T-helper 1 cell (primary cell): ENCODE measurements at regions not wholly inside any gene's neighbourhood (a gene's known extent, or its start where the extent isn't known, plus 50 kb on each side); places are given as distances from the start of the nearest gene placed in this dataset.

Experiments used
- DNase-seq, 5 donors: peaks; one replicate each; pipeline ENCODE4 v3.0.0-alpha.2; 2012 to 2020

GRCh38 chr12:5232826-5233500 lies 189.3 kb downstream of the KCNA5 start:
- no peak for DNase-seq

- DNase-seq: no peak
Measured at GRCh38 chr12:5236022-5236640, 192.5 kb downstream of the KCNA5 start.

- no peak for DNase-seq
Measured at GRCh38 chr12:5242440-5242839, 189.5 kb upstream of the NTF3 start.

- no peak for DNase-seq
Measured at GRCh38 chr12:5243014-5243413, 188.9 kb upstream of the NTF3 start.

- no peak for DNase-seq
Measured at GRCh38 chr12:5244513-5244972, 187.4 kb upstream of the NTF3 start.

GRCh38 chr12:5246196-5246595 lies 185.7 kb upstream of the NTF3 start:
- DNase-seq: no peak

- DNase-seq: no peak
Measured at GRCh38 chr12:5247144-5247543, 184.8 kb upstream of the NTF3 start.

GRCh38 chr12:5248230-5248629 lies 183.7 kb upstream of the NTF3 start:
- no peak for DNase-seq

GRCh38 chr12:5248999-5249526 lies 182.8 kb upstream of the NTF3 start:
- no peak for DNase-seq

GRCh38 chr12:5251092-5251491 lies 180.8 kb upstream of the NTF3 start:
- DNase-seq: no peak

- DNase-seq: no peak
Measured at GRCh38 chr12:5251786-5252185, 180.1 kb upstream of the NTF3 start.

GRCh38 chr12:5254703-5255102 lies 177.2 kb upstream of the NTF3 start:
- DNase-seq: no peak

- DNase-seq: no peak
Measured at GRCh38 chr12:5257763-5258495, 174.0 kb upstream of the NTF3 start.

GRCh38 chr12:5258498-5258897 lies 173.4 kb upstream of the NTF3 start:
- no peak for DNase-seq

- no peak for DNase-seq
Measured at GRCh38 chr12:5258926-5259325, 173.0 kb upstream of the NTF3 start.

- DNase-seq: no peak
Measured at GRCh38 chr12:5259523-5259922, 172.4 kb upstream of the NTF3 start.

- DNase-seq: no peak
Measured at GRCh38 chr12:5260086-5260485, 171.8 kb upstream of the NTF3 start.

- DNase-seq: no peak
Measured at GRCh38 chr12:5260591-5261086, 171.3 kb upstream of the NTF3 start.

- DNase-seq: no peak
Measured at GRCh38 chr12:5262450-5262849, 169.5 kb upstream of the NTF3 start.

- DNase-seq: no peak
Measured at GRCh38 chr12:5262885-5263284, 169.0 kb upstream of the NTF3 start.

- DNase-seq: no peak
Measured at GRCh38 chr12:5264006-5264405, 167.9 kb upstream of the NTF3 start.

GRCh38 chr12:5267603-5268423 lies 164.1 kb upstream of the NTF3 start:
- DNase-seq: no peak
